Activated CD4-positive, alpha-beta memory T cell treated with anti-CD3 and anti-CD28 coated beads, Interleukin-2, amount 10 ng/mL, durations not matched to agents 7 days and 5 days (primary cell): ENCODE measurements at regions not wholly inside any gene's neighbourhood (a gene's known extent, or its start where the extent isn't known, plus 50 kb on each side); places are given as distances from the start of the nearest gene placed in this dataset.
"Not testable (repeated sequence)": the region's sequence is repeated elsewhere in the genome, so short reads cannot be mapped to it uniquely, and the experiment has no call there.

ENCODE experiments used
- CTCF ChIA-PET: fragments of 350-600 bp; sonication (Branson Sonifier 250); formaldehyde crosslinking; loops from one replicate; lab custom pipeline; 2021; ENCODE audit warnings: antibody characterized with exemption, inconsistent platforms; lab: Charles Lee
- POLR2A ChIA-PET: fragments of 350-600 bp; sonication (Branson Sonifier 250); formaldehyde crosslinking; loops from one replicate; lab custom pipeline; 2021; ENCODE audit warnings: antibody characterized with exemption; lab: Charles Lee
- DNase-seq: peaks from one replicate; pipeline ENCODE4 v3.0.0-alpha.2; 2020
- H3K27ac Mint-ChIP-seq: one replicate; pipeline ENCODE4 v1.8.0; 2021; ENCODE audit warnings: mild to moderate bottlenecking, mixed read lengths
- H3K27me3 Mint-ChIP-seq: one replicate; pipeline ENCODE4 v1.8.0; 2021; ENCODE audit warnings: mixed read lengths
- H3K36me3 Mint-ChIP-seq: one replicate; pipeline ENCODE4 v1.8.0; 2021; ENCODE audit warnings: low read depth, mixed read lengths
- H3K4me1 Mint-ChIP-seq: one replicate; pipeline ENCODE4 v1.8.0; 2021; ENCODE audit warnings: mixed read lengths
- H3K4me3 Mint-ChIP-seq: one replicate; pipeline ENCODE4 v1.8.0; 2021; ENCODE audit warnings: mild to moderate bottlenecking, mixed read lengths
- H3K9me3 Mint-ChIP-seq: one replicate; pipeline ENCODE4 v1.8.0; 2021; ENCODE audit warnings: mixed read lengths

- H3K9me3 Mint-ChIP-seq, H3K4me1 Mint-ChIP-seq, CTCF ChIA-PET, H3K36me3 Mint-ChIP-seq, DNase-seq, H3K27ac Mint-ChIP-seq, POLR2A ChIA-PET, H3K27me3 Mint-ChIP-seq: not testable (repeated sequence)
- H3K4me3 Mint-ChIP-seq = peak overlapping the region; percentile 30
These were observed 77.9 kb downstream of the NR4A2 start for GRCh38 chr2:156254637-156255067.

- H3K27ac Mint-ChIP-seq = no peak overlapping the region
- no peaks in the 10 kb centered on the region for H3K36me3 Mint-ChIP-seq
- H3K4me3 Mint-ChIP-seq = no peak overlapping the region
- CTCF ChIA-PET = no interaction called here
- no peaks in the 10 kb centered on the region for H3K27me3 Mint-ChIP-seq
- no peak for DNase-seq
- H3K9me3 Mint-ChIP-seq = no peaks in the 10 kb centered on the region
- H3K4me1 Mint-ChIP-seq = no peaks in the 10 kb centered on the region
- POLR2A ChIA-PET = no interaction called here
These were observed 78.8 kb downstream of the NR4A2 start for GRCh38 chr2:156253765-156254164.

GRCh38 chr2:156242874-156243273 is 89.6 kb downstream of the NR4A2 start:
- CTCF ChIA-PET = interaction anchor here (0.7 kb wide), 1 partner anchor 10 kb away, joined by 3 read pairs; no protein-coding TSS in a partner anchor
- no peaks in the 10 kb centered on the region for H3K36me3 Mint-ChIP-seq
- no peaks in the 10 kb centered on the region for H3K4me1 Mint-ChIP-seq
- H3K27ac Mint-ChIP-seq = no peak overlapping the region
- no peak for DNase-seq
- POLR2A ChIA-PET = no interaction called here
- H3K4me3 Mint-ChIP-seq = no peak overlapping the region
- H3K9me3 Mint-ChIP-seq = no peaks in the 10 kb centered on the region
- H3K27me3 Mint-ChIP-seq = peaks cover 2% of the 10 kb centered on the region

- no peak overlapping the region for H3K27ac Mint-ChIP-seq
- peaks cover 5% of the 10 kb centered on the region for H3K9me3 Mint-ChIP-seq
- H3K36me3 Mint-ChIP-seq = no peaks in the 10 kb centered on the region
- CTCF ChIA-PET = no interaction called here
- no peak for DNase-seq
- H3K4me1 Mint-ChIP-seq = no peaks in the 10 kb centered on the region
- no peak overlapping the region for H3K4me3 Mint-ChIP-seq
- POLR2A ChIA-PET = no interaction called here
- H3K27me3 Mint-ChIP-seq = no peaks in the 10 kb centered on the region
These were observed 95.0 kb downstream of the NR4A2 start for GRCh38 chr2:156237558-156237957.

GRCh38 chr2:156229724-156230362 is 102.7 kb downstream of the NR4A2 start:
- ChIA-PET CTCF (no interaction called here), POLR2A (no interaction called here)
- Mint-ChIP-seq H3K27me3 (peaks cover 2% of the 10 kb centered on the region), H3K27ac (no peak overlapping the region), H3K4me3 (no peak overlapping the region), H3K36me3 (no peaks in the 10 kb centered on the region), H3K4me1 (no peaks in the 10 kb centered on the region), H3K9me3 (peaks cover 2% of the 10 kb centered on the region)
- DNase-seq = no peak

GRCh38 chr2:156223328-156223727 is 109.2 kb downstream of the NR4A2 start:
- H3K4me3 Mint-ChIP-seq, CTCF ChIA-PET, H3K4me1 Mint-ChIP-seq, DNase-seq, H3K27ac Mint-ChIP-seq, H3K36me3 Mint-ChIP-seq, H3K27me3 Mint-ChIP-seq, H3K9me3 Mint-ChIP-seq, POLR2A ChIA-PET: not testable (repeated sequence)

GRCh38 chr2:156221703-156222102 is 110.8 kb downstream of the NR4A2 start:
- Mint-ChIP-seq H3K9me3 (peaks cover 8% of the 10 kb centered on the region), H3K4me3 (no peak overlapping the region), H3K4me1 (no peaks in the 10 kb centered on the region), H3K36me3 (no peaks in the 10 kb centered on the region), H3K27ac (no peak overlapping the region), H3K27me3 (no peaks in the 10 kb centered on the region)
- ChIA-PET POLR2A (no interaction called here), CTCF (no interaction called here)
- DNase-seq = no peak

GRCh38 chr2:156219491-156220100 is 112.9 kb downstream of the NR4A2 start:
- no peak for DNase-seq
- H3K9me3 Mint-ChIP-seq = peaks cover 8% of the 10 kb centered on the region
- no peaks in the 10 kb centered on the region for H3K36me3 Mint-ChIP-seq
- CTCF ChIA-PET = no interaction called here
- POLR2A ChIA-PET = no interaction called here
- no peaks in the 10 kb centered on the region for H3K4me1 Mint-ChIP-seq
- H3K27ac Mint-ChIP-seq = no peak overlapping the region
- H3K27me3 Mint-ChIP-seq = no peaks in the 10 kb centered on the region
- H3K4me3 Mint-ChIP-seq = no peak overlapping the region

- ChIA-PET CTCF (no interaction called here), POLR2A (interaction anchor here (0.7 kb wide), 1 partner anchor 51 kb away, joined by 5 read pairs; no protein-coding TSS in a partner anchor)
- Mint-ChIP-seq H3K4me3 (no peak overlapping the region), H3K27me3 (no peaks in the 10 kb centered on the region), H3K9me3 (no peaks in the 10 kb centered on the region), H3K4me1 (no peaks in the 10 kb centered on the region), H3K36me3 (no peaks in the 10 kb centered on the region), H3K27ac (no peak overlapping the region)
- no peak for DNase-seq
These were observed 116.9 kb downstream of the NR4A2 start for GRCh38 chr2:156215656-156216055.

- no peak overlapping the region for H3K27ac Mint-ChIP-seq
- no peaks in the 10 kb centered on the region for H3K36me3 Mint-ChIP-seq
- no peaks in the 10 kb centered on the region for H3K4me1 Mint-ChIP-seq
- no peak overlapping the region for H3K4me3 Mint-ChIP-seq
- DNase-seq = no peak
- no peaks in the 10 kb centered on the region for H3K27me3 Mint-ChIP-seq
- CTCF ChIA-PET = no interaction called here
- POLR2A ChIA-PET = no interaction called here
- H3K9me3 Mint-ChIP-seq = no peaks in the 10 kb centered on the region
These were observed 121.2 kb downstream of the NR4A2 start for GRCh38 chr2:156211318-156211717.

GRCh38 chr2:156206355-156206754 is 126.2 kb downstream of the NR4A2 start:
- H3K9me3 Mint-ChIP-seq = no peaks in the 10 kb centered on the region
- no peak overlapping the region for H3K4me3 Mint-ChIP-seq
- no peaks in the 10 kb centered on the region for H3K4me1 Mint-ChIP-seq
- H3K36me3 Mint-ChIP-seq = no peaks in the 10 kb centered on the region
- H3K27ac Mint-ChIP-seq = no peak overlapping the region
- POLR2A ChIA-PET = no interaction called here
- CTCF ChIA-PET = no interaction called here
- peaks cover 3% of the 10 kb centered on the region for H3K27me3 Mint-ChIP-seq
- no peak for DNase-seq

- Mint-ChIP-seq H3K36me3 (no peaks in the 10 kb centered on the region), H3K4me1 (no peaks in the 10 kb centered on the region), H3K4me3 (no peak overlapping the region), H3K27ac (no peak overlapping the region), H3K9me3 (no peaks in the 10 kb centered on the region), H3K27me3 (peaks cover 5% of the 10 kb centered on the region)
- no peak for DNase-seq
- ChIA-PET POLR2A (no interaction called here), CTCF (no interaction called here)
These were observed 132.9 kb downstream of the NR4A2 start for GRCh38 chr2:156199588-156199987.

- peaks cover under 1% of the 10 kb centered on the region for H3K27me3 Mint-ChIP-seq
- no peak overlapping the region for H3K27ac Mint-ChIP-seq
- H3K4me3 Mint-ChIP-seq = no peak overlapping the region
- CTCF ChIA-PET = no interaction called here
- H3K9me3 Mint-ChIP-seq = no peaks in the 10 kb centered on the region
- H3K36me3 Mint-ChIP-seq = no peaks in the 10 kb centered on the region
- POLR2A ChIA-PET = no interaction called here
- H3K4me1 Mint-ChIP-seq = no peaks in the 10 kb centered on the region
- no peak for DNase-seq
These were observed 136.5 kb downstream of the NR4A2 start for GRCh38 chr2:156196031-156196430.

GRCh38 chr2:156192468-156192867 is 140.1 kb downstream of the NR4A2 start:
- H3K9me3 Mint-ChIP-seq = no peaks in the 10 kb centered on the region
- H3K27ac Mint-ChIP-seq = no peak overlapping the region
- no peak overlapping the region for H3K4me3 Mint-ChIP-seq
- ChIA-PET CTCF (no interaction called here), POLR2A (no interaction called here)
- no peak for DNase-seq
- H3K36me3 Mint-ChIP-seq = no peaks in the 10 kb centered on the region
- H3K4me1 Mint-ChIP-seq = no peaks in the 10 kb centered on the region
- H3K27me3 Mint-ChIP-seq = no peaks in the 10 kb centered on the region
